ENCODE measurements at regions not wholly inside any gene's neighbourhood (a gene's known extent, or its start where the extent isn't known, plus 50 kb on each side); places are given as distances from the start of the nearest gene placed in this dataset.

GRCh38 chr9:97781902-97782301 lies 71.1 kb upstream of the FOXE1 start:
- H4K5ac ChIP-seq (ENCODE audit: low read depth, low read length): no peak overlapping the region
- H3K27ac ChIP-seq (ENCODE audit: insufficient read depth, low read length): no peak overlapping the region
- WGBS, 2 experiments (ENCODE audit: extremely low coverage in 2 of 2, insufficient read length in 1 of 2): no CpG with 5 or more reads among the region's 1 CpG
- ATAC-seq (ENCODE audit: low read depth): no peak
- intact Hi-C loops (cut with micrococcal nuclease) (no loop called here), in situ Hi-C loops (cut with MboI; ENCODE audit: low sequenced_read_pairs) (no loop called here), dilution Hi-C loops (cut with HindIII; ENCODE audit: low sequenced_read_pairs, unreplicated experiment) (no loop called here)
- DNase-seq: no peak
- ChIA-PET CTCF (no interaction called here), POLR2A (ENCODE audit: unreplicated experiment) (interaction anchor here (0.6 kb wide), 1 partner anchor 471 kb away, joined by 3 read pairs; no protein-coding TSS in a partner anchor)
- H3K9me3 ChIP-seq (ENCODE audit: control insufficient read depth, insufficient read depth, low read length): peaks cover 7% of the 10 kb centered on the region
- H3K4me1 ChIP-seq (ENCODE audit: control insufficient read depth, insufficient read depth, low read length): no peaks in the 10 kb centered on the region
- no peaks in the 10 kb centered on the region for H4K20me1 ChIP-seq (ENCODE audit: insufficient read depth, low read length)
- no peak overlapping the region for H2BK120ac ChIP-seq (ENCODE audit: low read depth, low read length)
- no peaks in the 10 kb centered on the region for H3K79me1 ChIP-seq (ENCODE audit: low read depth in 1 of 2, low read length in 2 of 2)
- H2BK15ac ChIP-seq (ENCODE audit: low read depth, low read length): no peak overlapping the region
- no peak overlapping the region for H2BK5ac ChIP-seq (ENCODE audit: low read depth, low read length, poor library complexity, severe bottlenecking)
- no peak overlapping the region for H2AK5ac ChIP-seq (ENCODE audit: low read depth, low read length)
- no peak overlapping the region for H2AFZ ChIP-seq (replicated peaks; ENCODE audit: low read length, poor library complexity)
- H4K91ac ChIP-seq (ENCODE audit: insufficient read depth, low read depth, low read length): no peak overlapping the region
- H3K4me3 ChIP-seq (ENCODE audit: insufficient read depth, low read depth, low read length): no peak overlapping the region
- no peak for TF ChIP-seq RAD21 (IDR thresholded peaks at IDR 0.05; ENCODE audit: low read length)
- no peak for TF ChIP-seq USF2 (IDR thresholded peaks at IDR 0.05; ENCODE audit: low read depth, low read length)
- TF ChIP-seq NFE2L2 (IDR thresholded peaks at IDR 0.05; ENCODE audit: low read depth, low read length): no peak
- no peak for TF ChIP-seq ELK1 (IDR thresholded peaks at IDR 0.05; ENCODE audit: borderline replicate concordance, low read depth, low read length)
- no peak for TF ChIP-seq FOS (IDR thresholded peaks at IDR 0.05; ENCODE audit: low read depth, low read length)
- TF ChIP-seq MAFK (IDR thresholded peaks at IDR 0.05; ENCODE audit: low read depth, low read length): no peak
- no peak for TF ChIP-seq RFX5 (IDR thresholded peaks at IDR 0.05; ENCODE audit: low read depth, low read length)
- TF ChIP-seq BHLHE40 (IDR thresholded peaks at IDR 0.05; ENCODE audit: low read depth, low read length): no peak
- TF ChIP-seq RCOR1 (IDR thresholded peaks at IDR 0.05; ENCODE audit: insufficient replicate concordance, low read length): no peak
- TF ChIP-seq SMC3 (IDR thresholded peaks at IDR 0.05; ENCODE audit: low read depth, low read length): no peak
- no peak overlapping the region for H3K14ac ChIP-seq (replicated peaks; ENCODE audit: low read depth, low read length)
- H3K56ac ChIP-seq (ENCODE audit: extremely low read depth, insufficient read depth, low read length): no peak overlapping the region
- no peaks in the 10 kb centered on the region for H3K9me1 ChIP-seq (ENCODE audit: insufficient read depth, low read length)
- H4K8ac ChIP-seq (ENCODE audit: low read depth in 2 of 2, low read length in 2 of 2): no peak overlapping the region
- H3K23ac ChIP-seq (ENCODE audit: low read depth, low read length): no peak overlapping the region
- H3K36me3 ChIP-seq (ENCODE audit: control insufficient read depth, insufficient read depth, low read length): no peaks in the 10 kb centered on the region
- H2AK9ac ChIP-seq (replicated peaks; ENCODE audit: low read depth, low read length, poor library complexity): no peak overlapping the region
- no peak overlapping the region for H3K4me2 ChIP-seq (ENCODE audit: low read depth, low read length)
- H2BK20ac ChIP-seq (ENCODE audit: low read depth, low read length): no peak overlapping the region
- H3K4ac ChIP-seq (ENCODE audit: low read depth, low read length): no peak overlapping the region
- BruUV-seq (replicated peaks): no TSS peak
- H3K9ac ChIP-seq (ENCODE audit: low read depth, low read length): no peak overlapping the region
- H3K27me3 ChIP-seq (ENCODE audit: control insufficient read depth, insufficient read depth, low read length): peaks cover 17% of the 10 kb centered on the region
- H3K18ac ChIP-seq (ENCODE audit: low read depth, low read length): no peak overlapping the region
